ENCODE measurements at regions not wholly inside any gene's neighbourhood (a gene's known extent, or its start where the extent isn't known, plus 50 kb on each side); places are given as distances from the start of the nearest gene placed in this dataset.
"Not testable (repeated sequence)": the region's sequence is repeated elsewhere in the genome, so short reads cannot be mapped to it uniquely, and the experiment has no call there.

- no peak for DNase-seq
Measured at GRCh38 chr6:11888727-11889126, 110.1 kb upstream of the ADTRP start.

DNA sequence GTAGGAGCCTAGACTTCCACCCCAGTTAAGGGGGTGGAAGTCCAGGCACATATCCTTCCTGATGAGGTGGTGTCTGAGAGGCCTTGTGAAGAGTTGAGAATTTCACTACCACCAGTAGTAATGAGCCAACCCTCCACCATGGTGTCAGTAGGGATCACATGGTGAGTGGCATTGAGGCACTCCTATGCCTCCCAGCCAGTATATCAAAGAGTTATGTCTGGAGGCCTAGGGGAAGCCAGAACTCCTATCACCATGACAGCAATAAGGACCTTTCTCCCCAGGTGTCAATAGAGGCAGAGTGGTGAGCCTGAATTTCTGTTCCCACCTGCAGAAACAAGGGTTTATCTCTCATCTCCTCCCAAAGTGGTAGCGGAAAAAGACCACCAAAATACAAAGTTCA lies 106.6 kb upstream of the ADTRP start:
- DNase-seq, result no peak

DNA sequence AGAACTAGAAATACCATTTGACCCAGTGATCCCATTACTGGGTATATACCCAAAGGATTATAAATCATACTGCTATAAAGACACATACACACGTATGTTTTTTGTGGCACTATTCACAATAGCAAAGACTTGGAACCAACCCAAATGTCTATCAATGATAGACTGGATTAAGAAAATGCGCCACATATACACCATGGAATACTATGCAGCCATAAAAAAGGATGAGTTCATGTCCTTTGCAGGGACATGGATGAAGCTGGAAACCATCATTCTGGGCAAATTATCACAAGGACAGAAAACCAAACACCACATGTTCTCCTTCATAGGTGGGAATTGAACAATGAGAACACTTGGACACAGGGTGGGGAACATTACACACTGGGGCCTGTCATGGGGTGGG lies 104.9 kb upstream of the ADTRP start:
- DNase-seq, result not testable (repeated sequence)

DNA sequence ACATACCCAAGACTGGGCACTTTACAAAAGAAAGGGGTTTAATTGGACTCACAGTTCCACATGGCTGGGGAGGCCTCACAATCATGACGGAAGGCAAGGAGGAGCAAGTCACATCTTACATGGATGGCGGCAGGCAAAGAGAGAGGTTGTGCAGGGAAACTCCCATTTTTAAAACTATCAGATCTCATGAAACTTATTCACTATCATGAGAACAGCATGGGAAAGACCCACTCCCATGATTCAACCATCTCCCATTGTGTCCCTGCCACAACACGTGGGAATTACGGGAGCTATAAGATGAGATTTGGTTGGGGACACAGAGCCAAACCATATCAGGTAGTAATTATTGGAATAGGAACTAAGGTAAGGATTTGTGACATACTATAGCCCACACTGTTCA lies 101.6 kb upstream of the ADTRP start:
- not testable (repeated sequence) for DNase-seq

DNA sequence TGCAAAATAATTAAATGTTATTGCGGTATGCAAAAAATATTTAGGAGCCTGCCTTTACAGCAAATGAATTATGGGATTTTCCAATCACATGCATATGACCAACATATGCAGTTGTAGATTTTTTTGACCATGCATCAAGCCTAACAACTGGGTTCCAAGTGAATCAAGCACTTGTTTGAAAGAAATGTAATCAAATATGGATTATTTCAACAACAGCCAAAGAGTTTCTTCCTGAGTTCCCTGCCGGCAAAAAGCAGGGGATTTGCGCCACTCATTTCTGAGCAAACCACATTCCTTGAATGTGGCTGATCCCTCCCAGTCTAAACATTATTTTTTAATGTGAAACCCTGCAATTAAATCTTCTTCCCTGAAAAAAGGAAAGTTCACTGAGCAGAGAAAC lies 100.1 kb upstream of the ADTRP start:
- no peak for DNase-seq

- DNase-seq, result no peak
Measured at GRCh38 chr6:11878029-11878428, 99.4 kb upstream of the ADTRP start.

GRCh38 chr6:11876934-11877433 lies 98.4 kb upstream of the ADTRP start:
- DNase-seq, result peak in 1 of 2 donors; percentile 20

GRCh38 chr6:11875325-11876109 lies 96.9 kb upstream of the ADTRP start:
- no peak for DNase-seq

GRCh38 chr6:11869672-11870340 lies 91.2 kb upstream of the ADTRP start:
- DNase-seq, result no peak

GRCh38 chr6:11868392-11868791 lies 89.8 kb upstream of the ADTRP start:
- no peak for DNase-seq

DNA sequence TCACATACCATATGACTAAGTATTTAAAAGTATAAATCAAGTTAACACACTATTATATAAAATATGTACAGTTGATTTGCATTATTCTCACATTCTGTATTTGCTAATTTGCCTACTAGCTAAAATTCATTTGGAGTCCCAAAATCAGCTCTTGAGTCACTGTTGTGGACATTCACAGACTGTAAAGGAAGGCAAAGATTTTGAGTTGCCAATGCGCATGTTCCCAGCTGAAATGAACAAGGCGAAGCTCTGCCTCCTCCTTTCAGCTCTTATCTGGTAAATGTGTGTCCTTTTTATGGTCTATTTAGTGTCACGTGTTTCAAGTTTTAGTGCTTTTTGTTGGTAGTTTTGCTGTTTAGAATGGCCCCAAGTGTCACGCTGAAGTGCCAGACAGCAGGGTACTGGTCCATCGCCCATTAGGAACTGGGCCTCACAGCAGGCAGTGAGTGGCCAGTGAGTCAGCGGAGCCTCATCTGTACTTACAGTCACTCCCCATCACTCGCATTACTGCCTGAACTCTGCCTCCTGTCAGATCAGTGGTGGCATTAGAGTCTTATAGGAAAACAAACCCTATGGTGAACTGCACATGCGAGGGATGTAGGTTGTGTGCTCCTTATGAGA lies 87.2 kb upstream of the ADTRP start:
- no peak for DNase-seq

GRCh38 chr6:11858439-11858838 lies 79.8 kb upstream of the ADTRP start:
- DNase-seq, result no peak

DNA sequence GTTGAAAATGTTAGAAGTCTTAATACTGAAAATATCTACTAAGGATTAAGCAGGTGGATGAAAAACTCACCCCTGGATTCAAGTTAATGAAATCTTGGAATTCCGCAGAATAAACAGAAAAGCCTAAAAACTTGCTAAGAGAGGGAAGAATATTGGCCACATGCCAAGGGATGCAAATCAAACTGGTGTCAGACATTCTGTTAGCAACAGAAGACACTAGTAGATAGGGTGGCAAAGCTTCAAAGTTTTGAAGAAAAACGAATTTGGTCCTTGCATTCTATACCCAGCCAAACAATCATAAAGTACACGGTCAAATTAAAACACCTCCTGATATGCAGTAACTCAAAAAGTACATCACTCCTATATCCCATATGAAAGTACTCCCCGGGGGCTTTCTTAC lies 77.1 kb upstream of the ADTRP start:
- DNase-seq, result no peak

DNA sequence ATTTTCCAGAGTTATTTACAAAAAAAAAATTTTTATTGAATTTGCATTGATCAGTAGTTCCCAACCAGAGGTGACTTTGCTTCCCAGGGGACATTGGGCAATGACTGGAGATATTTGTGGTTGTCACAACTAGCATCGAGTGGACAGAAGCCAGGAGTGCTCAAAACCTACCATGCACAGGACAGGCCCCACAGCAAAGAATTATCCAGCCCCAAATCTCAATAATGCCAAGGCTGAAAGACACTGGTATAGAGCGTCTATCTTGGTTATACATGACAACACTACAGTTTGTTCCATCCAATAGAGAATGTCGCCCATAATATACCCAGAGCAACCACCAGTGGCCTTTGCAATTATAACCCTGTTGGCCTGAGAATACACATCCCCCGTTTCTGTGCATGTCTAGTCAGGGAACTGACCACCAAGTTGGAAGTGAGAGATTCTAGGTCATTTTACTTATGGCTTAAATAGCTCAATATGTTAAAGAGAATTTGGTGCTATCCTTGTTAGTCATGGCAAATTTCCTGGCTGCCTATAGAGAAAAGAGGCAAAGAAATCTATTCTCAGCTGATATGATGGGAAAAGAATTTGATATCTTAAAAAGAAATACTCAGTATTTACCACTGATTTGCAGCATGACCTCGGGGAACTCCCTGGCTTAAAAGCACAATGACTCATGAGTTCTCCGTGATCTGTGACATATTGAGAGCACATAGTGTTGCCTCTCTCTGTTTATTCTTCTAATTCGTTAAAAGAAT lies 76.0 kb upstream of the ADTRP start:
- DNase-seq, result no peak

DNA sequence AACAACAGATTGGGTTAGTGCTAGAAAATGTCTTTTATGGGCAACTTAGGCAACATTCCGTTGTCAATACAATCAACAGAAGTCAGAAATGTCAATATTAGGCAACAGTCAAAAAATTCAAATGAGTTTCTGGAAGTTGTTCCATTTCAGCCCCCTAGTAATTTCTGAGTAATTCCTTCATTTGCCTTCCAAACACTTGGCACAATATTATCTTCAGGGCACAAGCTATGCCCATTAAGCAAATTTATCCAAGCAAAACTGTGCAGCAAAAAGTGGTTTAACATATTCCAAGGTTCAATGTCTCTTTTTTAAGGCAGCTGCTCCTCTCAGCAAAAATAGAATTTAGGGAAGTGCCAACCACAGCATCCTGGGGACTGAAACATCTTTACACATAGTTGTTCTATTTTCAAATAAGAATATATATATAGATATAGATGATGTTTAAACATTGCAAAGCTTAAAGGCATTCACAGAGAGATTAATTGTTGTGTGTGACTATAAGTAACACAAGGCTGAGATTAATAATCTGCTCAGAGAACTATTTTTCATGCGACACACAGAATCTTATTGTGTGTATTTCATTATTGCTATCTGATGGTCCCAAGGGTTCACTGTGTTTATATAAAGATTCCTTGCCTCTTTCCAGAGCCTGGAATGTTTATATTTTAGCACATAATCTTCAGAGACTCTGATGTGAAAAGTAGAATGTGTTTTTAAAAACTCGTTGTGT lies 75.2 kb upstream of the ADTRP start:
- DNase-seq, result no peak

DNA sequence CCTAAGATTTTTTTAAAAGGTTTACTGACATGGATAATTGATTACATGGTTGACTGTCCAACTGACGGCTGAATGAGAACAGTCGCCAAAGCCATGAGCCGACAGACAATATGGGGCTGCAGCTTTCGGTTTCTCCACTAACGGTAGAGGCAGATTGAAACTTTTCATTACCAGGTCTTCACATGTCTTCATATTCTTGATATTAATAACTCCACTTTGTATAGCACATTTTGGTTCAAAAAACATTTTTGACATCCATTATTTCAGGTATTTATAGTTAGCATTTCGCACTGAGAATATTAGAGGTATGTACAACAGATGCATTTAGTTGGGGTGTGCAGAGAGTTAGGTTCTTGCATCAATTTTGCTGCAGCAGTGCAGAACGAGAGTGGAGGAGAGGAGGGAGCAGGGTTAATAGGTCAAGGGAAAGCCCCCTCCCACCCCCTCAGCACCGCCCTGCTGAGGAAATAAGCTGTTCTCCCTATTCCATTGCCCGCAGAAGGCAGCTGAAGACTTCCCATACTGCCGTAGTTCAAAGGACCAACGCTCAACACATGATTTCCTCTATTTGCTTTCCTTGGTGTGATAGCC lies 73.6 kb upstream of the ADTRP start:
- DNase-seq, result no peak

GRCh38 chr6:11851387-11851786 lies 72.8 kb upstream of the ADTRP start:
- DNase-seq, result no peak

GRCh38 chr6:11848852-11849731 lies 70.5 kb upstream of the ADTRP start:
- no peak for DNase-seq

DNA sequence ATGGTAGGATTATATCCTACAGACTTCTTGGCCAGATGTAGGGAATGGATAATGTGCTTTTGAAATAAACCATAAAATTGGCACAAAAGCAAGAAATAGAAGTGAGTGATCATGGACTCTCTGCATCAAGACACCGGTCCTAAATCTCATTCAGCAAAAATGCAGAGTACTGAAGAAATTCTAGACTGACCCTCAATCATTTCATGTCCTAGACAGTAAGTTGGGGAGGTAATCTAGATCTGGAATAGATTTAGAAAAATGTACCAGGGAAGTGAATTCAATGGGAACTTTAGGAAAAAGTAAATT lies 69.7 kb upstream of the ADTRP start:
- DNase-seq, result no peak

DNA sequence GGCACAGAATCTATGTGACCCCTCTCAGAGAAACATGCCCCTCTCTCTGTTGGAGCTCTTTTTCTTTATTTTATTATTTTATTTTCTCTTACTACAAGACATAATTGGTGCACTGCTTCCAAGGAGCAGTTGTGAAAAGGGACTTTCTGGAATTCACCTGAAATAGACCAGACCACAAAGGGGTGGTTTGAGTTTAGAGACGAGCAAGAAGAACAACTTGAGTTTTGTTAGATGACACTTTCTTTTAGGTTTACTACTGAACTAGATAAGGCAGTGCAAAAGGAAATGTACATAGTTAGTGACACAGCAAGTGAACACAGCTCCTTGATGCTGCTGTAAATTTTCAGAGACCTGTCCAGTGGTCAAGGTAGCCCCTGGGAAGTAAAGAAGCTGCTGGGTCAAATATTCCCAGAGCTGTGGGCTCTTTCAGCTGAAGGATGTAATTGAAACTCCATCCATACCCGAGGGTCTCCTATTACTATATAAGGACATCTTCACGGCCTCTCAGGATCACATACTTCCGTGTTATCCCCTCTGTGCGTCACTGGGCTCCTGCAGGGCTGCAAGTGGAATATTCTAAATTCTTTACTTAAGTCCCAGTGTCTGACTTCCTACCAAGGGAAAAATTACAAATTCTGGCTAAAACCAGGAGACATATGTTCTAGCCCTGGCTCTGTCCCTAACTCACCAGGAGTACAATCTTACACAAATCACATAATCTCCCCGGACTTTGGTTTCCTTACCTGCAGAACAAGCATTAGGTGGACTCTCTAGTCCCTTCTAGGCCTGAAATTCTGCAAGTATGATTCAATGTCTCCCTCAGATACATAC lies 69.1 kb upstream of the ADTRP start:
- no peak for DNase-seq

All from CD4-positive, alpha-beta T cell treated with Interleukin-4 for 1 hour (primary cell).